SK-N-SH (cell line): ENCODE measurements at regions not wholly inside any gene's neighbourhood (a gene's known extent, or its start where the extent isn't known, plus 50 kb on each side); places are given as distances from the start of the nearest gene placed in this dataset.

Experiments used
- CTCF ChIA-PET: fragments of 300-600, 350-600 bp; formaldehyde crosslinking; extraction: SDS; loops from one replicate; lab custom pipeline; 2021; lab: Yijun Ruan, JAX
- POLR2A ChIA-PET: fragments of 350-600 bp; sonication (Branson Sonifier 250); formaldehyde crosslinking; extraction: SDS; loops from one replicate; lab custom pipeline; 2020; ENCODE audit warnings: antibody characterized with exemption, inconsistent platforms; lab: Yijun Ruan, JAX
- DNase-seq: peaks from one replicate; pipeline ENCODE4 v3.0.0; 2012
- H2AFZ ChIP-seq: fragments of 200-600 bp; sonication (generic); 2 replicates; pipeline ENCODE4 v1.8.1; 2016; ENCODE audit warnings: antibody characterized with exemption, mild to moderate bottlenecking, low read depth
- H3F3A ChIP-seq: fragments of 200-600 bp; sonication (generic); replicated peaks from 2 replicates; pipeline ENCODE3; 2016; ENCODE audit warnings: antibody characterized with exemption, mild to moderate bottlenecking; ENCODE audit not compliant: insufficient read depth
- H3K27ac ChIP-seq, 2 experiments: fragments of 200-500 bp in 1 of 2; fragments of 200-600 bp in 1 of 2; sonication (Bioruptor generic) in 1 of 2; sonication (generic), shearing (Covaris generic) in 1 of 2; 2 replicates each; pipeline versions ENCODE4 v1.5.1 to v1.6.1; 2014 to 2016; ENCODE audit warnings: low read depth in 2 of 2, inconsistent platforms in 1 of 2, low read length in 1 of 2, mild to moderate bottlenecking in 1 of 2, mixed read lengths in 1 of 2
- H3K27me3 ChIP-seq: fragments of 200-600 bp; sonication (generic), shearing (Covaris generic); 2 replicates; pipeline ENCODE4 v1.6.1; 2016; ENCODE audit warnings: mixed run types; ENCODE audit not compliant: insufficient read depth
- H3K36me3 ChIP-seq, 2 experiments: fragments of 200-500 bp in 1 of 2; fragments of 200-600 bp in 1 of 2; sonication (Bioruptor generic) in 1 of 2; sonication (generic) in 1 of 2; replicated peaks in 1 of 2; 2 replicates each; pipeline versions ENCODE3 to v1.5.1; 2014 to 2016; ENCODE audit warnings: low read length in 1 of 2, mild to moderate bottlenecking in 1 of 2; ENCODE audit not compliant: insufficient read depth in 2 of 2, control insufficient read depth in 1 of 2
- H3K4me1 ChIP-seq, 2 experiments: fragments of 200-500 bp in 1 of 2; fragments of 200-600 bp in 1 of 2; sonication (Bioruptor generic) in 1 of 2; sonication (generic), shearing (Covaris generic) in 1 of 2; 2 replicates each; pipeline versions ENCODE4 v1.5.1 to v1.6.1; 2014 to 2016; ENCODE audit warnings: low read depth in 1 of 2, low read length in 1 of 2, mixed run types in 1 of 2; ENCODE audit not compliant: insufficient read depth in 2 of 2, control insufficient read depth in 1 of 2
- H3K4me2 ChIP-seq: fragments of 200-600 bp; sonication (generic), shearing (Covaris generic); 2 replicates; pipeline ENCODE4 v1.6.1; 2017; ENCODE audit warnings: mixed run types
- H3K4me3 ChIP-seq, 2 experiments: fragments of 200-500 bp in 1 of 2; fragments of 200-600 bp in 1 of 2; sonication (Bioruptor generic) in 1 of 2; sonication (generic), shearing (Covaris generic) in 1 of 2; 2 replicates each; pipeline versions ENCODE4 v1.5.1 to v1.8.1; 2014 to 2016; ENCODE audit warnings: low read depth in 2 of 2, inconsistent platforms in 1 of 2, low read length in 1 of 2, mild to moderate bottlenecking in 1 of 2, mixed read lengths in 1 of 2, moderate library complexity in 1 of 2
- H3K79me2 ChIP-seq: fragments of 200-600 bp; sonication (generic); 2 replicates; pipeline ENCODE4 v1.8.1; 2017; ENCODE audit warnings: mild to moderate bottlenecking; ENCODE audit not compliant: insufficient read depth
- H3K9ac ChIP-seq: fragments of 200-600 bp; sonication (generic); 2 replicates; pipeline ENCODE4 v1.6.1; 2017; ENCODE audit warnings: mixed run types
- H3K9me2 ChIP-seq: fragments of 200-600 bp; sonication (generic); 2 replicates; pipeline ENCODE4 v1.6.1; 2017; ENCODE audit warnings: mixed run types
- H3K9me3 ChIP-seq: fragments of 200-600 bp; sonication (generic); 2 replicates; pipeline ENCODE4 v1.6.1; 2017; ENCODE audit warnings: mixed run types, mild to moderate bottlenecking, moderate library complexity
- H4K20me1 ChIP-seq: fragments of 200-600 bp; sonication (generic); 2 replicates; pipeline ENCODE4 v1.6.1; 2017; ENCODE audit warnings: mild to moderate bottlenecking, mixed run types; ENCODE audit not compliant: insufficient read depth
- CHD2 ChIP-seq: fragments of 150-350 bp; IDR thresholded peaks from 2 replicates; pipeline ENCODE4 v1.6.1; 2018; ENCODE audit warnings: low read length; ENCODE audit not compliant: partially characterized antibody
- EZH2phosphoT487 ChIP-seq: fragments of 200-600 bp; sonication (generic); IDR thresholded peaks from 2 replicates; pipeline ENCODE4 v1.6.1; 2017; ENCODE audit warnings: low read depth, mixed run types, mild to moderate bottlenecking, antibody characterized with exemption, moderate library complexity, borderline replicate concordance
- FOXJ3 ChIP-seq: sonication (generic); formaldehyde crosslinking; IDR thresholded peaks from 2 replicates; pipeline ENCODE4 v1.5.1; 2020; ENCODE audit warnings: mild to moderate bottlenecking, missing genetic modification reagents
- GABPA ChIP-seq: IDR thresholded peaks from 2 replicates; pipeline ENCODE4 v1.4.0; 2012; ENCODE audit warnings: low read depth, mild to moderate bottlenecking
- GATA2 ChIP-seq: sonication (generic); formaldehyde crosslinking; IDR thresholded peaks from 2 replicates; pipeline ENCODE4 v1.5.0; 2020; ENCODE audit warnings: mild to moderate bottlenecking, missing genetic modification reagents
- IRF3 ChIP-seq: fragments of 150-350 bp; IDR thresholded peaks from 2 replicates; pipeline ENCODE4 v1.6.1; 2016; ENCODE audit warnings: mild to moderate bottlenecking, low read depth, low read length
- JUND ChIP-seq: IDR thresholded peaks from 2 replicates; pipeline ENCODE4 v1.4.0; 2012
- MAX ChIP-seq: IDR thresholded peaks from 2 replicates; pipeline ENCODE4 v1.4.0; 2012; ENCODE audit warnings: low read depth
- NFIC ChIP-seq: IDR thresholded peaks from 2 replicates; pipeline ENCODE4 v1.4.0; 2012; ENCODE audit warnings: borderline replicate concordance
- NRF1 ChIP-seq: IDR thresholded peaks from 2 replicates; pipeline ENCODE4 v1.6.1; 2012; ENCODE audit warnings: low read depth, mild to moderate bottlenecking, low read length
- POLR2AphosphoS5 ChIP-seq: IDR thresholded peaks from 2 replicates; pipeline ENCODE4 v1.6.1; 2012; ENCODE audit warnings: low read depth, low read length
- RAD21 ChIP-seq: IDR thresholded peaks from 2 replicates; pipeline ENCODE4 v1.6.1; 2012; ENCODE audit warnings: mild to moderate bottlenecking, low read length
- RCOR1 ChIP-seq: fragments of 150-350 bp; IDR thresholded peaks from 2 replicates; pipeline ENCODE4 v1.6.1; 2017; ENCODE audit warnings: antibody characterized with exemption, low read length
- RFX5 ChIP-seq: IDR thresholded peaks from 2 replicates; pipeline ENCODE4 v1.6.1; 2012; ENCODE audit warnings: mild to moderate bottlenecking, improper control_type of control experiment, low read length
- SIN3A ChIP-seq: IDR thresholded peaks from 2 replicates; pipeline ENCODE4 v1.6.1; 2012; ENCODE audit warnings: low read depth, mild to moderate bottlenecking, low read length, moderate library complexity, borderline replicate concordance
- SMC3 ChIP-seq: IDR thresholded peaks from 2 replicates; pipeline ENCODE4 v1.6.1; 2012; ENCODE audit warnings: low read depth, low read length, improper control_type of control experiment
- TCF12 ChIP-seq: IDR thresholded peaks from 2 replicates; pipeline ENCODE4 v1.4.0; 2012
- TEAD4 ChIP-seq: IDR thresholded peaks from 2 replicates; pipeline ENCODE4 v1.4.0; 2012; ENCODE audit warnings: mild to moderate bottlenecking, borderline replicate concordance; ENCODE audit not compliant: insufficient read depth
- YY1 ChIP-seq: IDR thresholded peaks from 2 replicates; pipeline ENCODE4 v1.4.0; 2012; ENCODE audit warnings: low read depth, mild to moderate bottlenecking
- ZBTB33 ChIP-seq: IDR thresholded peaks from 2 replicates; pipeline ENCODE4 v1.4.0; 2012; ENCODE audit warnings: low read depth, borderline replicate concordance
- WGBS: methylation state at CpG from one replicate; pipeline ENCODE4 v1.1.6; 2017; ENCODE audit warnings: low lambda C conversion rate; 5-methylcytosine and 5-hydroxymethylcytosine counted together

- no peak overlapping the region for H3K4me3 ChIP-seq
- no peaks in the 10 kb centered on the region for H3K79me2 ChIP-seq
- H2AFZ ChIP-seq: no peak overlapping the region
- no peaks in the 10 kb centered on the region for H3K9me2 ChIP-seq
- no peak for DNase-seq
- TF ChIP-seq RCOR1 (no peak), POLR2AphosphoS5 (no peak), RFX5 (no peak), NFIC (no peak), SMC3 (no peak), NRF1 (no peak)
- H3K27ac ChIP-seq: no peak overlapping the region
- WGBS: 84% methylated on average over 1 of the region's 1 CpG
- no peaks in the 10 kb centered on the region for H3K4me1 ChIP-seq
- H3K9me3 ChIP-seq: no peaks in the 10 kb centered on the region
- H4K20me1 ChIP-seq: no peaks in the 10 kb centered on the region
- ChIA-PET CTCF (no interaction called here), POLR2A (no interaction called here)
- H3K9ac ChIP-seq: no peak overlapping the region
- no peak overlapping the region for H3K4me2 ChIP-seq
- H3K27me3 ChIP-seq: no peaks in the 10 kb centered on the region
- no peaks in the 10 kb centered on the region for H3F3A ChIP-seq
- no peaks in the 10 kb centered on the region for H3K36me3 ChIP-seq
Measured at GRCh38 chr13:80718970-80719369, 378.0 kb upstream of the SPRY2 start.

- H3K4me1 ChIP-seq: no peaks in the 10 kb centered on the region
- no peaks in the 10 kb centered on the region for H3K9me2 ChIP-seq
- no peak for DNase-seq
- no peaks in the 10 kb centered on the region for H3K9me3 ChIP-seq
- H3K79me2 ChIP-seq: no peaks in the 10 kb centered on the region
- TF ChIP-seq YY1 (no peak), TCF12 (no peak), EZH2phosphoT487 (no peak), SIN3A (no peak), JUND (no peak), TEAD4 (no peak), IRF3 (no peak), RFX5 (no peak), ZBTB33 (no peak), CHD2 (no peak), RAD21 (no peak), SMC3 (no peak), GABPA (no peak), FOXJ3 (CRISPR knock-in tag) (no peak), MAX (no peak), GATA2 (CRISPR knock-in tag) (no peak)
- no peaks in the 10 kb centered on the region for H3K36me3 ChIP-seq
- H3K27me3 ChIP-seq: no peaks in the 10 kb centered on the region
- H4K20me1 ChIP-seq: no peaks in the 10 kb centered on the region
- H3F3A ChIP-seq: no peaks in the 10 kb centered on the region
- no peak overlapping the region for H3K27ac ChIP-seq
- WGBS: 86% methylated on average over 4 of the region's 4 CpGs
- ChIA-PET POLR2A (no interaction called here), CTCF (no interaction called here)
- no peak overlapping the region for H3K4me3 ChIP-seq
- no peak overlapping the region for H2AFZ ChIP-seq
- H3K4me2 ChIP-seq: no peak overlapping the region
- H3K9ac ChIP-seq: no peak overlapping the region
Measured at GRCh38 chr13:80717776-80718175, 376.9 kb upstream of the SPRY2 start.
